SK-N-SH (cell line): ENCODE measurements at regions not wholly inside any gene's neighbourhood (a gene's known extent, or its start where the extent isn't known, plus 50 kb on each side); places are given as distances from the start of the nearest gene placed in this dataset.

ENCODE experiments used
- CTCF ChIA-PET: fragments of 300-600, 350-600 bp; formaldehyde crosslinking; extraction: SDS; loops from one replicate; lab custom pipeline; 2021; lab: Yijun Ruan, JAX
- POLR2A ChIA-PET: fragments of 350-600 bp; sonication (Branson Sonifier 250); formaldehyde crosslinking; extraction: SDS; loops from one replicate; lab custom pipeline; 2020; ENCODE audit warnings: antibody characterized with exemption, inconsistent platforms; lab: Yijun Ruan, JAX
- DNase-seq: peaks from one replicate; pipeline ENCODE4 v3.0.0; 2012
- H2AFZ ChIP-seq: fragments of 200-600 bp; sonication (generic); 2 replicates; pipeline ENCODE4 v1.8.1; 2016; ENCODE audit warnings: antibody characterized with exemption, mild to moderate bottlenecking, low read depth
- H3F3A ChIP-seq: fragments of 200-600 bp; sonication (generic); replicated peaks from 2 replicates; pipeline ENCODE3; 2016; ENCODE audit warnings: antibody characterized with exemption, mild to moderate bottlenecking; ENCODE audit not compliant: insufficient read depth
- H3K27ac ChIP-seq, 2 experiments: fragments of 200-500 bp in 1 of 2; fragments of 200-600 bp in 1 of 2; sonication (Bioruptor generic) in 1 of 2; sonication (generic), shearing (Covaris generic) in 1 of 2; 2 replicates each; pipeline versions ENCODE4 v1.5.1 to v1.6.1; 2014 to 2016; ENCODE audit warnings: low read depth in 2 of 2, inconsistent platforms in 1 of 2, low read length in 1 of 2, mild to moderate bottlenecking in 1 of 2, mixed read lengths in 1 of 2
- H3K27me3 ChIP-seq: fragments of 200-600 bp; sonication (generic), shearing (Covaris generic); 2 replicates; pipeline ENCODE4 v1.6.1; 2016; ENCODE audit warnings: mixed run types; ENCODE audit not compliant: insufficient read depth
- H3K36me3 ChIP-seq, 2 experiments: fragments of 200-500 bp in 1 of 2; fragments of 200-600 bp in 1 of 2; sonication (Bioruptor generic) in 1 of 2; sonication (generic) in 1 of 2; replicated peaks in 1 of 2; 2 replicates each; pipeline versions ENCODE3 to v1.5.1; 2014 to 2016; ENCODE audit warnings: low read length in 1 of 2, mild to moderate bottlenecking in 1 of 2; ENCODE audit not compliant: insufficient read depth in 2 of 2, control insufficient read depth in 1 of 2
- H3K4me1 ChIP-seq, 2 experiments: fragments of 200-500 bp in 1 of 2; fragments of 200-600 bp in 1 of 2; sonication (Bioruptor generic) in 1 of 2; sonication (generic), shearing (Covaris generic) in 1 of 2; 2 replicates each; pipeline versions ENCODE4 v1.5.1 to v1.6.1; 2014 to 2016; ENCODE audit warnings: low read depth in 1 of 2, low read length in 1 of 2, mixed run types in 1 of 2; ENCODE audit not compliant: insufficient read depth in 2 of 2, control insufficient read depth in 1 of 2
- H3K4me2 ChIP-seq: fragments of 200-600 bp; sonication (generic), shearing (Covaris generic); 2 replicates; pipeline ENCODE4 v1.6.1; 2017; ENCODE audit warnings: mixed run types
- H3K4me3 ChIP-seq, 2 experiments: fragments of 200-500 bp in 1 of 2; fragments of 200-600 bp in 1 of 2; sonication (Bioruptor generic) in 1 of 2; sonication (generic), shearing (Covaris generic) in 1 of 2; 2 replicates each; pipeline versions ENCODE4 v1.5.1 to v1.8.1; 2014 to 2016; ENCODE audit warnings: low read depth in 2 of 2, inconsistent platforms in 1 of 2, low read length in 1 of 2, mild to moderate bottlenecking in 1 of 2, mixed read lengths in 1 of 2, moderate library complexity in 1 of 2
- H3K79me2 ChIP-seq: fragments of 200-600 bp; sonication (generic); 2 replicates; pipeline ENCODE4 v1.8.1; 2017; ENCODE audit warnings: mild to moderate bottlenecking; ENCODE audit not compliant: insufficient read depth
- H3K9ac ChIP-seq: fragments of 200-600 bp; sonication (generic); 2 replicates; pipeline ENCODE4 v1.6.1; 2017; ENCODE audit warnings: mixed run types
- H3K9me2 ChIP-seq: fragments of 200-600 bp; sonication (generic); 2 replicates; pipeline ENCODE4 v1.6.1; 2017; ENCODE audit warnings: mixed run types
- H3K9me3 ChIP-seq: fragments of 200-600 bp; sonication (generic); 2 replicates; pipeline ENCODE4 v1.6.1; 2017; ENCODE audit warnings: mixed run types, mild to moderate bottlenecking, moderate library complexity
- H4K20me1 ChIP-seq: fragments of 200-600 bp; sonication (generic); 2 replicates; pipeline ENCODE4 v1.6.1; 2017; ENCODE audit warnings: mild to moderate bottlenecking, mixed run types; ENCODE audit not compliant: insufficient read depth
- CHD2 ChIP-seq: fragments of 150-350 bp; IDR thresholded peaks from 2 replicates; pipeline ENCODE4 v1.6.1; 2018; ENCODE audit warnings: low read length; ENCODE audit not compliant: partially characterized antibody
- ELF1 ChIP-seq: IDR thresholded peaks from 2 replicates; pipeline ENCODE4 v1.4.0; 2012
- GABPA ChIP-seq: IDR thresholded peaks from 2 replicates; pipeline ENCODE4 v1.4.0; 2012; ENCODE audit warnings: low read depth, mild to moderate bottlenecking
- IRF3 ChIP-seq: fragments of 150-350 bp; IDR thresholded peaks from 2 replicates; pipeline ENCODE4 v1.6.1; 2016; ENCODE audit warnings: mild to moderate bottlenecking, low read depth, low read length
- MAX ChIP-seq: IDR thresholded peaks from 2 replicates; pipeline ENCODE4 v1.4.0; 2012; ENCODE audit warnings: low read depth
- MXI1 ChIP-seq: IDR thresholded peaks from 2 replicates; pipeline ENCODE4 v1.6.1; 2012; ENCODE audit warnings: mild to moderate bottlenecking, low read depth, low read length, improper control_type of control experiment
- NRF1 ChIP-seq: IDR thresholded peaks from 2 replicates; pipeline ENCODE4 v1.6.1; 2012; ENCODE audit warnings: low read depth, mild to moderate bottlenecking, low read length
- RAD21 ChIP-seq: IDR thresholded peaks from 2 replicates; pipeline ENCODE4 v1.6.1; 2012; ENCODE audit warnings: mild to moderate bottlenecking, low read length
- REST ChIP-seq: IDR thresholded peaks from 2 replicates; pipeline ENCODE4 v1.6.1; 2012; ENCODE audit warnings: mild to moderate bottlenecking, low read depth, low read length, moderate library complexity
- RFX5 ChIP-seq: IDR thresholded peaks from 2 replicates; pipeline ENCODE4 v1.6.1; 2012; ENCODE audit warnings: mild to moderate bottlenecking, improper control_type of control experiment, low read length
- SIN3A ChIP-seq: IDR thresholded peaks from 2 replicates; pipeline ENCODE4 v1.6.1; 2012; ENCODE audit warnings: low read depth, mild to moderate bottlenecking, low read length, moderate library complexity, borderline replicate concordance
- TAF1 ChIP-seq: IDR thresholded peaks from 2 replicates; pipeline ENCODE4 v1.6.1; 2012; ENCODE audit warnings: low read depth, mild to moderate bottlenecking, low read length, moderate library complexity, borderline replicate concordance
- TCF12 ChIP-seq: IDR thresholded peaks from 2 replicates; pipeline ENCODE4 v1.4.0; 2012
- TEAD4 ChIP-seq: IDR thresholded peaks from 2 replicates; pipeline ENCODE4 v1.4.0; 2012; ENCODE audit warnings: mild to moderate bottlenecking, borderline replicate concordance; ENCODE audit not compliant: insufficient read depth
- USF2 ChIP-seq: fragments of 150-350 bp; IDR thresholded peaks from 2 replicates; pipeline ENCODE4 v1.6.1; 2017; ENCODE audit warnings: antibody characterized with exemption, low read length, low read depth, borderline replicate concordance
- YY1 ChIP-seq: IDR thresholded peaks from 2 replicates; pipeline ENCODE4 v1.4.0; 2012; ENCODE audit warnings: low read depth, mild to moderate bottlenecking
- WGBS: methylation state at CpG from one replicate; pipeline ENCODE4 v1.1.6; 2017; ENCODE audit warnings: low lambda C conversion rate; 5-methylcytosine and 5-hydroxymethylcytosine counted together

GRCh38 chr6:8830794-8831193, 395.4 kb upstream of the SLC35B3 start (continued):
- TF ChIP-seq IRF3 (no peak), GABPA (no peak), TCF12 (no peak), NRF1 (no peak), SIN3A (no peak), USF2 (no peak)

- H3K9me3 ChIP-seq = no peaks in the 10 kb centered on the region
- H3K4me2 ChIP-seq = no peak overlapping the region
- H3F3A ChIP-seq = no peaks in the 10 kb centered on the region
- ChIA-PET POLR2A (no interaction called here), CTCF (no interaction called here)
- H3K4me1 ChIP-seq = no peaks in the 10 kb centered on the region; a peak in 1 of 4 replicates
- no peaks in the 10 kb centered on the region for H3K79me2 ChIP-seq
- DNase-seq = no peak
- no peaks in the 10 kb centered on the region for H3K36me3 ChIP-seq
- no peak overlapping the region for H3K9ac ChIP-seq
- no peaks in the 10 kb centered on the region for H3K9me2 ChIP-seq
- H3K4me3 ChIP-seq = no peak overlapping the region
- WGBS = 11% methylated on average over 5 of the region's 5 CpGs
- no peak overlapping the region for H3K27ac ChIP-seq
- no peaks in the 10 kb centered on the region for H4K20me1 ChIP-seq
- no peaks in the 10 kb centered on the region for H3K27me3 ChIP-seq
- TF ChIP-seq TEAD4 (no peak), REST (no peak), RFX5 (no peak), TCF12 (no peak), MXI1 (no peak), YY1 (no peak), ELF1 (no peak), RAD21 (no peak), SIN3A (no peak), TAF1 (no peak), CHD2 (no peak), MAX (no peak)
- no peak overlapping the region for H2AFZ ChIP-seq
Measured at GRCh38 chr6:8829796-8830195, 394.5 kb upstream of the SLC35B3 start.
